Femur (tissue), 1 donor: ENCODE measurements at regions not wholly inside any gene's neighbourhood (a gene's known extent, or its start where the extent isn't known, plus 50 kb on each side); places are given as distances from the start of the nearest gene placed in this dataset.

Experiments
- DNase-seq: peaks from one replicate; pipeline ENCODE4 v3.0.0-alpha.2; 2017

DNA sequence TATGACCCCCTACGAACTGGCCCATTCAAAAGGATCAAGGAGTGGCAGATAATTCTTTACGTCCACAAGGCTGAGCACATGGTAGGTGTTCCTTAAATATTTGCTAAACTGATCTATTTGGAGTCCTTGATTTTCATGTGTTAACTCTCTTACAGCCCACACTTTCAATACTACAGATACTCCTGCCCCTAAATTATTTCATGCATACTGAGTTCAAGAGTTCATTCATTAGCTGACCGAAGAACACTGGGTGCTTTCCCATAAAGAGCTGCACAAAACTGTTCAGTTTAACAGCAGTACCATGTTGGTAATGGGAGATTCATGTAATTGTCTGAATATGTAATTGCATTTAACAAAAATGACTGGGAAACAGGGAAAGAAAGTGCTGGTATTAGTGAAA, 170.5 kb upstream of the ADO start:
- DNase-seq = no peak

- no peak for DNase-seq
Measured at GRCh38 chr10:62634576-62634975, 169.9 kb upstream of the ADO start.

DNA sequence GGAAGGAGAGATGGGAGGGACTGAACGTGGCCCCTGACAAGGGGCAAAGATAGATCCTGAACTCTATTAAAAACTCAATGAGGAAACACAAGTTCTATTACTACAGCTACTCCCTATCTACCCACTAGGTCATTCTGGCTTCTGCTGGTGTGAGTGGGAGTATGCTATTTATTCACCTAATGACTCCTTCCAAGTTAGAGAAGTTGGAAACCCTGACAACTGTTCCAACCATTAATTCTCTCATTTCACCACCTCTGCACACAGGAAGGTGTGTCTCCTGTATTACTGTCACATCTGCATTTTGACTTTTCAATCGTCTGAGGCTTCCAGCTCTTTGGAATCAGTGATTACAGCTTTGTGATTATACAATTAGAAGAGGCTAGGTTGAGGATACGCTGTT, 169.4 kb upstream of the ADO start:
- DNase-seq = no peak

DNA sequence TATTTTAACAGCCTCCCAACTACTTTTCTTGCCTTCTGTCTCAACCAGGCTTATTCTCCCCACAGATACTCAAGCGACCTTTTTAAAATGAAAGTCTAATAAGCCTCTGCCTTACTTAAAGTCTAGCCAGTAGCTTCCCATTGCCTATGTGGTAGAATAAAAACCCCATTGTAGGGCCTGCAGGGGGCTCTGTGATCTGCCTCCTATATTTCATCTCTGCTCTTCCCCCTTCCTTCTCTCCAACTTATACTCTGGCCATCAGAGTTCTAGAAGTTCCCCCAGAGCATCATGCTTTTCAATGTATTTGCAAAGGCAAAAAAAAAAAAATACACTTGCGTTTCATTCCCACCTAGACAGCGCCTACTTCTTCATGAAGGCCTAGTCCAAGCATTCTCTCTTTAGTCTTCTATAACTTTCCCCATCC, 167.7 kb upstream of the ADO start:
- no peak for DNase-seq

DNA sequence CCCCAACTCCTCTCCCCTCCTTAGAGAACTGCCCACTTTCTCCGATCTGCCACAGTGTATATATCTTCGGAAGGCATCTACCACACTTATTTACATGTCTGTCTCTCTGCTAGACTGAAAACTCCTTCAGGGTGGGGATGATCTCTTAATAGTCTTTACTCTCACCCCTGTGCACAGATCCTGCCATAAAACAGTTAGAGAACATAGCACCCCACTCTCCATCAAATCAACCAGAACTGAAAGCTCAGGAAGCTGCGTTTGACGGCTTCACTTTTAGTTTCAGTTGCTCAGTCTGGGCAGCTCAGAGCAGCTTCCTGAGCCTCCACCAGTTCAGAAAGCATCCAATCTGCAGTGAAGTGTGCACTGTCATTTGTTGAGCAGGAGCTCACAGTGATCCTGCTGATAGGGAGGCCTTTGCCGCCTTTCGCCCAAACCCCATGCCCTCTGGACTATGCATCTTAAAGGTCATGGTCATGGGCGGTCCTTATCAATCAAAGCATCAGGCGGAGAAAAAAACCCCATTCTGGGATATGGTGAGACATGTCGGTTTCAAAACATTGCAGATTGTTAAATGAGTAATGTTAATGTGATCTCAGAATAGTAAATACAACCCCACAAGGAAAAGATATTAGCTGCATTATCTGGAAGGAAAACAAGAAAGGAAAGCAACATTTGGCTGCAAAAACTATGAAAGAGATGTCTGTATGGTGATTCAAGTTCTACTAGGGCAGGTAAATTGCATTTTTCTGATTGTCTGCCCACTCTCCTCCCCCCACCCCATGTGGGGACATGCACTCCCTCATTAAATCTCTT, 167.1 kb upstream of the ADO start:
- DNase-seq = no peak

DNA sequence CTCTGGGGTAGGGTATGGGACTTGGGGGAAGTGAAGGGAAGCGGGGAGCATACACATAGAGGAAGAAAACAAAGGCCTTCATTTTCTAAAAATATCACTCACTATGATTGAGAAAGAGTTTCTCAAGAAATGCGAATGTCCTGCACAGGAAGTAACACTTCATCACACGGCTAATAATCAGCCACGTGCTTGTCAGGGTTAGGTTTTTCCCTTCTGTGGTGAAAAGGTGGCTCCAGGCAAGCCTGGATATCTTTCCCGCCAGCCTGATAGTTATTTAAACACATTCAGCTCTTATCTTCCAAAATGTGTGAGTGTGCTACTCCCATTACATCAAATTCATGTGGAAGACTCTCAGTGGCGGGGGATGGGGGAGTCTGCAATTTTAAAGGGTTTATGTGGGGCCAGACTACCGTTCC, 166.4 kb upstream of the ADO start:
- peak; percentile 38 for DNase-seq

- DNase-seq = no peak
Measured at GRCh38 chr10:62639144-62639543, 165.4 kb upstream of the ADO start.

DNA sequence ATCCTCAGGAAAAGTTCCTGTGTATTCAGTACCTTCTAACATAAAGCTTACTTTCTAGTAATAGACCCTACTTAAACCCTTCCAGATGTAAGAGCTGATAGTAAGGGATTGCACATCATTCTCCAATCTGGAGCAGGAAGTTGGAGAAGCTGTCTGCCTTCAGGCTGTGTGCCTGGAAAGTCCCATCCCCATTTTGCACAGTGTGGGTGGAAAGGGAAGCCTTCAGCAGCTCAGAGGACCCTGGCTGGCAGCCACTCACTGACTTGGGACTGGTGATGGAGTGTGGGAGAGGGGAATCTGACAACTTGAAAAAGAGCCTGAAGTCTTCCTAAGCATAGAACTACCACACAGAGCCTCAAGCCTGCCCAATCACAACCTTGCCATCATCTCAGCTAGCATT, 164.1 kb upstream of the ADO start:
- DNase-seq = peak; percentile 68

DNA sequence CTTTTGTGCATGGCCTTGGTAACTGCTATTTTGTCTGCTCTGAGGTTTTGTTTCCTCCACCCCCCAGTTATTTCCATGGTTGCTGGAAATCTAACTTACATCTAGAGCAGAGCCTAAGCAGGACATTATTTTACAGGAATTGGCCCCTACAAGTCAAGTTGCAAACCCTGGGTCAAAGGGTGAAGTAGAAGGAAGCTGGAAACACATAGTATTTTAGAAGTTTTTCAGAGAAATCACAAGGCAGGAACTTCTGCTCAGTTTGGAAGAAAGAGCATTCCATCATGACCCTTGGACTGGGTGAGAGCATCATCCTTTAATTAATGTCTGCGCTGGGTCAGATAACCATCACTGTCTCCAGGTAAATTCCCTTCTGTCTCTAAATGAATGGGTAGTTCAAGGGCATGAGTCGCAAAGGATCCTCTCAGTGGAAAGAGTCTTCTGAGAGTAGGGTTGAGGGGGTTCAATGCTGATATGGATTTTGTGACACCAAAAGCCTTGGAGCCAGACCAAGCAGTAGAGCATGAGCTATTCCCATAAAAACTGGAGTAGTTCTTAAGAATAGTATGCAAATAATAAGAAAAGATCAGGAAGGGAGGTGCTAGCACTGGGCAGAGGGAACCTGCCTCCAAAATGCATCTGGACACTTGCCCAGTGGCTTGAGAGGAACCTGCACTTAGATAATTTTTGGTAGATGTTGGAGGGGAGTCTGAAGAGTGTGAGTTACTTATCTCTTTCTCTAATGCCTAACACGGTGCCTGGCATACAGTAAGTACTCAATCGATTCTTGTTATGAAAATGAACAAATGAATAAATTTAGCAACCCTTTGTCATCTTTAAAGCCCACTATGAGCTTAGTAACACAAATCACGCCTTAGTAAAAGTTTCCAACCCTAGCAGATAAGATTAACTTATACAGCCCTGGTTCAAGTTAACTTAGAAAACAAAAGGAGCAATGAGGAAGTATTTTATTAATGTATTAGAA, 160.6 kb upstream of the ADO start:
- DNase-seq = no peak

- no peak for DNase-seq
Measured at GRCh38 chr10:62647375-62648092, 157.0 kb upstream of the ADO start.

DNA sequence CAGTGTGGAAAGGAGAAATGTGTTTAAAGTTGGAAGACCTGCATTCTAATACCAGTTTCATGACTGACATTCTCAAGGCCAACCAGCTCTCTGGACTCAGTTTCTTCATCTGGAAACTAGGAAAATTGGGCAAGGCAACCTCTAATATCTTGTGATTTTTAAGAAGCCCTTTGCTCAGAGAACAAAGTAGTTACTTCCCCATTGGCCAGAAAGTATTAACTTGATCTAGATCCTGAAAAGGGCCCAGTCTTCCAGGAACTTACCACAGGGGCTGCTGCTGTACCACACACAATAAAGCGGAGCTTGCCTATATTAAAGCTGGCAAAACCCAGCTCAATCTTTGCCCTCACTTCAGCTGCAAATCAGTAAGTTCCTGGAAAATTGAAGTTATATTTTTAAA, 155.6 kb upstream of the ADO start:
- no peak for DNase-seq

DNA sequence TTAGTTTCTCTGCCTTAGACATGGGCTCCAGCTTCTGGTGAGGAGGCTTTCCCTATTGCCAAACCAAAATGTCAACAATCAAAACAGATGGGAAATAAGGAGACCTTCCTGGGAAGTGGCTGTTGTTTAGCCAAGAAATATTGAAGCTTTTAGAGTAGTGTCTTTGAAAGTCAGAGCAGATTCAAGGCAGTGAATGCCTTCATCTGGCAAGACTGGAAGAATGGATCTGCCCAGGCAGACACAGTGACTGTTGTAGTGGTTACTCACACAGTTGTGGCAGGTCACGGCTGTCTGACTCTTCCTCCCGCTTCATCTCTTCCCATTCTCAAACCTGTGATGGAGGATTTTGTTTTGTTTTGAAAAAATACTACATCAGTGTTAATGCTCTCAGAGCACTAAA, 154.1 kb upstream of the ADO start:
- no peak for DNase-seq

- DNase-seq = no peak
Measured at GRCh38 chr10:62651341-62651740, 153.2 kb upstream of the ADO start.

GRCh38 chr10:62652114-62652513, 152.4 kb upstream of the ADO start:
- DNase-seq = no peak

- DNase-seq = no peak
Measured at GRCh38 chr10:62652564-62652963, 152.0 kb upstream of the ADO start.

DNA sequence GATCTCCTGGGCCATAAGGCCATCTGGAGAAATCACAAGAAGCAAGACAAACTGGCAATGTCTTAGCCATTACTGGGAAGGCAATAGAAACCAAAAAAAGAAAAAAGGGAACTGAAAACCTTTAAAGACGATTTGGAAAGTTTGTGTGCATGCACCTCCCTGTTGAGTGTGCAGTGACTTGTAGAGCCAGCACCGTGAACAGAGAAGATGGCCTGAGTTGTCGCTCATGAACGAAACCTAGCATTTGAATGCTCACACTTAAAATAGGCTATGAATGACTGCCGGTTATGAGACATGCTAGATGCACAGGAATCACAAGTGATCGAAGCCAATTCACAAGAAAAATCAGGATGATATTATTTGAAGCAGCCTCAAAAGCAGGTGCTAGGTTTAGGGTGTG, 151.3 kb upstream of the ADO start:
- DNase-seq = no peak

DNA sequence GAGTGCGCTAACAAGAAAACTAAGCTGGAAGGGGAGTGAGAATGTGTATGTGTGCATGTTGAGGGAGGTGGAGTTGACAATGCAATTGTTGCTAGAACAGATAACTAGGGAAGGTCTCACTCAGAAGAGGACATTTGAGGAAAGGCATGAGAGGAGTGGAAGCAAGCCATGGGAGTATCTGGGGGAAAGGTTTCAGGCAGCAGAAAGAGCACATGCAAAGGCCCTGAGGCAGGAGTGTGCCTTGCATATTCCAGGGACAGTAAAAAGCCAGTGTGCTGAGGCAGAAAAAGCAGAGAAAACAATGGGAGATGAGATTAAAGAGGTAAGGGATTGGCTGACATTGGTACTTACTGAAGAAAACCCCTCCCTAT, 149.6 kb upstream of the ADO start:
- no peak for DNase-seq

GRCh38 chr10:62655337-62655994, 149.1 kb upstream of the ADO start:
- DNase-seq = no peak

GRCh38 chr10:62657244-62657835, 147.2 kb upstream of the ADO start:
- DNase-seq = no peak

- DNase-seq = no peak
Measured at GRCh38 chr10:62658516-62658915, 146.0 kb upstream of the ADO start.

GRCh38 chr10:62661143-62661542, 143.4 kb upstream of the ADO start:
- no peak for DNase-seq

- no peak for DNase-seq
Measured at GRCh38 chr10:62662486-62662885, 142.0 kb upstream of the ADO start.
